ENCODE measurements at regions not wholly inside any gene's neighbourhood (a gene's known extent, or its start where the extent isn't known, plus 50 kb on each side); places are given as distances from the start of the nearest gene placed in this dataset.

- TF ChIP-seq POLR2A (IDR thresholded peaks at IDR 0.05; ENCODE audit: low read length) (no peak), GATA1 (IDR thresholded peaks at IDR 0.05; ENCODE audit: low read depth, low read length) (no peak)
These were observed 230.7 kb upstream of the PRKD1 start for GRCh38 chr14:30158299-30158698.

Measured in erythroblast (primary cell).